Left lung (tissue), 4 donors: ENCODE measurements at regions not wholly inside any gene's neighbourhood (a gene's known extent, or its start where the extent isn't known, plus 50 kb on each side); places are given as distances from the start of the nearest gene placed in this dataset.

Experiments used
- ATAC-seq: fragments of 200-7000 bp; cut with Tn5 transposase; one replicate; pipeline ENCODE4 v1.9.1; 2020; ENCODE audit warnings: moderate library complexity
- DNase-seq, 4 donors: peaks; one replicate each; pipeline ENCODE4 v3.0.0-alpha.2; 2013 to 2020
- H3K27ac ChIP-seq, 2 donors: fragments of 200-600 bp; sonication (generic) in 1 of 2; one replicate each; pipeline versions ENCODE4 v1.5.0 to v1.8.0; 2020 to 2021
- H3K27me3 ChIP-seq, 2 donors: fragments of 200-600 bp; sonication (generic) in 1 of 2; one replicate each; pipeline versions ENCODE4 v1.5.0 to v1.8.0; 2020 to 2021
- H3K36me3 ChIP-seq, 2 donors: fragments of 200-600 bp; sonication (generic) in 1 of 2; one replicate each; pipeline versions ENCODE4 v1.5.0 to v1.8.0; 2020 to 2021
- H3K4me1 ChIP-seq, 2 donors: fragments of 200-600 bp; one replicate each; pipeline ENCODE4 v1.8.0; 2021
- H3K4me3 ChIP-seq, 2 donors: fragments of 200-600 bp; sonication (generic) in 1 of 2; one replicate each; pipeline versions ENCODE4 v1.5.0 to v1.8.0; 2020 to 2021; ENCODE audit warnings: mild to moderate bottlenecking in 1 of 2
- H3K9me3 ChIP-seq, 2 donors: fragments of 200-600 bp; sonication (generic) in 1 of 2; one replicate each; pipeline versions ENCODE4 v1.5.0 to v1.8.0; 2020 to 2021
- CTCF ChIP-seq, 2 donors: fragments of 200-600 bp; sonication (generic) in 1 of 2; IDR thresholded peaks; one replicate each; pipeline versions ENCODE4 v1.5.0 to v1.8.0; 2021; ENCODE audit warnings: antibody characterized with exemption in 2 of 2
- intact Hi-C, 2 donors: fragments of 100-400 bp; cut with DNase I; formaldehyde crosslinking; loops; one replicate each; pipeline versions ENCODE4 v1.11.2 to v1.14.2; 2022
- donor health status: DM: no; HTN: yes; CAD: no.
- donor health status: DM: no; HTN: no; CAD: no.

- Histone ChIP-seq H3K27me3 (no peaks in the 10 kb centered on the region), H3K4me1 (no peaks in the 10 kb centered on the region), H3K36me3 (no peaks in the 10 kb centered on the region), H3K4me3 (no peak overlapping the region), H3K9me3 (peaks cover 0 to 13% of the 10 kb centered on the region in 2 donors), H3K27ac (no peak overlapping the region)
- intact Hi-C loops: no loop called here
- no peak for ATAC-seq
- DNase-seq: no peak
- no peak for TF ChIP-seq CTCF (IDR thresholded peaks at IDR 0.05)
These were observed 230.2 kb upstream of the TBX3 start for GRCh38 chr12:114913871-114914801.

GRCh38 chr12:114912811-114913210, 228.8 kb upstream of the TBX3 start:
- Histone ChIP-seq H3K9me3 (peaks cover 0 to 8% of the 10 kb centered on the region in 2 donors), H3K4me3 (no peak overlapping the region), H3K27ac (no peak overlapping the region), H3K27me3 (no peaks in the 10 kb centered on the region), H3K36me3 (no peaks in the 10 kb centered on the region), H3K4me1 (no peaks in the 10 kb centered on the region)
- DNase-seq (no peak), ATAC-seq (no peak)
- intact Hi-C loops: no loop called here
- no peak for TF ChIP-seq CTCF (IDR thresholded peaks at IDR 0.05)

- peaks cover 0 to 4% of the 10 kb centered on the region in 2 donors for H3K9me3 ChIP-seq
- no peak for ATAC-seq
- H3K27me3 ChIP-seq: no peaks in the 10 kb centered on the region
- no peak for TF ChIP-seq CTCF (IDR thresholded peaks at IDR 0.05)
- no peaks in the 10 kb centered on the region for H3K36me3 ChIP-seq
- no peak for DNase-seq
- intact Hi-C loops: no loop called here
- no peak overlapping the region for H3K4me3 ChIP-seq
- H3K27ac ChIP-seq: no peak overlapping the region
- H3K4me1 ChIP-seq: no peaks in the 10 kb centered on the region
These were observed 227.2 kb upstream of the TBX3 start for GRCh38 chr12:114911196-114911595.

- no peak for ATAC-seq
- intact Hi-C loops: no loop called here
These were observed 220.5 kb upstream of the TBX3 start for GRCh38 chr12:114904254-114905003.

More at GRCh38 chr12:114904254-114905003, 220.5 kb upstream of the TBX3 start:
- Histone ChIP-seq H3K4me3 (no peak overlapping the region), H3K27ac (no peak overlapping the region), H3K9me3 (no peaks in the 10 kb centered on the region), H3K36me3 (no peaks in the 10 kb centered on the region), H3K27me3 (no peaks in the 10 kb centered on the region), H3K4me1 (no peaks in the 10 kb centered on the region)
- DNase-seq: no peak
- TF ChIP-seq CTCF (IDR thresholded peaks at IDR 0.05): no peak
